ENCODE measurements at regions not wholly inside any gene's neighbourhood (a gene's known extent, or its start where the extent isn't known, plus 50 kb on each side); places are given as distances from the start of the nearest gene placed in this dataset.
"Not testable (repeated sequence)": the region's sequence is repeated elsewhere in the genome, so short reads cannot be mapped to it uniquely, and the experiment has no call there.

GRCh38 chr1:60848583-60849188 is 233.7 kb upstream of the NFIA start:
- DNase-seq, result peak; percentile 42

DNA sequence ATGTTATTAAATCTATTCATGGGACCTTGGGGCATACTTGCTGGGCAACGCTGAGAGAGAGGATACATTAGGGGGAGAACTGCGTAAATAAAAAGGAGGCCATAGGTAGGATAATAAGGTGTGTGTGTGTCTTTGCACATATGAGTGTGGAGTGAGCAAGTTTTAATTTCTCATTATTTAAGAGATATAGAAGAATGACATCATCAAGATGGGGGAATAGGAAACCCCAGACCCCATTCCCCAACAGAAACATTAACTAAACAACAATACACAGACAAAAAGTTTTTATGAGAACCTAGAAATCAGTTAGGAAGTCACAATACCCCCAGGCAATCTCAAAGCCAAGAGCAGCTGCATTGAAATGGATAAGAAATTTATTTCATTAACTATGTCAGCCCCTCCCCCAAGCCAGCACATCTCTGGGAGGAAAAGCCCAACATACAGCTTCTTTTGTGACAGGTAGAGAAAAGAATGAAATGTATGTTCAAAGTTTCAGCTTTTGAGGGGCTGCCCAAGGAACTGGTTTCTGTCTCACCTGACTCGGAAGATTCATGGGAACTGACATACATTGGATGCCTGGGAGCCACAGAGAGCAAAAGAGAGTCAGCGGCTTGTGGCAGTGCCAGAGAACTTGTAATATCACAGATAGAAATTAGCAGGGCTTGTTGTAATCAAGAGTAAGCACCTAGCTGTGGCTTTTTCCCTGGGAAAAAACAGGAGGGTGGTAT is 234.3 kb upstream of the NFIA start:
- DNase-seq, result no peak

DNA sequence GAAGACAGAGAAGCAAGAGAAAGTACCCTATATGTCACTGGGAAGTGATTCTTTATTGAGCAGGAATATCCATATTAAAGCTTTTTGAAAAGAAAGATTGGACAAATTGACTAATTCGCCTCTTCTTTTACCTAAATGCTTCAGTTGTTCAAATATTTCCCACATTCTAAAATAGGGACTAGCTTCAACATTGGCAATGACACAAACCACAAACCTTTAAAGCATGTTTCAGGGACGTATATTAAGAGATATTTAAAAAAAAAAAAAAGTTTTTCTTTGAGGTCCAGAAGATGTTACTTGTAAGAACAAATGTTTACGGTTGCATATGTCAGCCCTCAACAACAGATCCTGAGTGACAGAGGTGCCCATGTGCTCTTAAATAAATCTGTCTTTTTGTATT is 235.0 kb upstream of the NFIA start:
- peak; percentile 24 for DNase-seq

- not testable (repeated sequence) for DNase-seq
Measured at GRCh38 chr1:60845659-60846058, 236.7 kb upstream of the NFIA start.

- DNase-seq, result no peak
Measured at GRCh38 chr1:60842304-60842703, 240.1 kb upstream of the NFIA start.

DNA sequence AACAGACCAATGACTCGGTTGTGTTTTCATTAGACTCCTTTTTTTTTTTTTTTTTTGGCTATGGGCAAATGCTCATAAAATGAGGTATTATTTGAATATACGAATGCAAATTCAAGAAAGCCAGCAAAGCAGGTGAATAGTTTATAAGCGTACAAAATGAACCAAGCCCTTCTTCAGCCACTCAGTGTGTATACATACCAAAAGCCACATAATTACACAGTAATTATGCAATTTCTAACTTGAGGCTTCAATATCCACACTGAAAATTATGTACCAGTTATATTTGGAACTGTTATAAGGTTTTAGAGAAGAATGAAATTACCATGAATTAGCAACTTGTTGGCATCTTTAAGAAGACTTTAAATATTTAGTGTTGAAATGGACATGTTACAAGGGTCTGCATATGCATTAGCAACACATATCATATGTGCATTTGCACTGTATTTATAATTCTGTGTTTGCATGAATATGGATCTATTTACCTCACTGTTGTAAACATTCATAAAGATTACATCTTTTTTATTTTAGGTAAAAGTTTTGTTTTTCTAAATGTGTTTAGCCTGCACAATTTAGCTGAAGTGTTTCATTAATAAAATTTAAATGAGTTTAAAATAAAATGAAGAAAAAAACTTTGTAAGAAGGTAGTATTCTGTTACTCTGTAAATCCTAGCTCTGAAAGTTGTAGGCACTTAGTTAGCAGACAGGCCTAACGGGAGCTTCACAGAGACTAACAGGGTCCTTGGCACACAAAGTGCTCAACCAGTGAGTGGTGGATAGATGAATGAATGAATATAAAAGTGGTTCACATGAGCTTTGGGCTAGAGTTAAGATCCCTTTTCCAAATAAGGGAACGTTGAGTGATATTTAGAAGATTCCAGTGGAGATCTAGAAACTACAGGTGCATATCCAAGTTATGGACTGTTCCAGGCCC is 241.0 kb upstream of the NFIA start:
- no peak for DNase-seq

DNA sequence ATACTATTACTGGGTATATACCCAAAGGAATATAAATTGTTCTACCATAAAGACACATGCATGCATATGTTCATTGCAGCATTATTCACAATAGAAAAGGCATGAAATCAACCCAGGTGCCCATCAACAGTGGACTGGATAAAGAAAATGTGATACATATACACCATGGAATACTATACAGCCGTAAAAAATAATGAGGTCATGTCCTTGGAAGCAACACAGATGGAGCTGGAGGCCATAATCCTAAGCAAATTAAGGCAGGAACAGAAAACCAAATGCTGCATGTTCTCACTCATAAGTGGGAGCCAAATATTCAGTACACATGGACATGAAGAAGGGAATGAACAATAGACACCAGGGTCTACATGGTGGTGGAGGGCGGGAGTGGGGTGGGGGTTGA is 241.9 kb upstream of the NFIA start:
- DNase-seq, result not testable (repeated sequence)

DNA sequence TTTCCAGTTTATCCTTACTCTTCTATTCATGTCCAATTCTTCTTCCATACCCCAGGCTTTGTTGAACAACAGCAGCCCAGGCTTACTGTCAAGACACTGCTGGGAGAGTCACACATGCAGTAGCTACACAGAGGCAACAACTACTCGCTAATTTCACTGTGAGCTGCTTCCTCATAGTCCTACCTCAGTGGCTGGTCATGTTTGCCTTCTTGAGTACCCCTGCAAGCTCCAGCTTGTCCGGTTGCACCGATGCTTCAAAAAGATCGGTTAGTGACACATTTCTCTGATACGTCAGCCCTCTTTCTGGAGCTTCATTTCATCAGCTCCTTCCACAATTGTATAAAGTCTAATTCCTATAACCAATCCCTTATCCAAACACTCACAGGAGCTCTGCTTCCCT is 246.7 kb upstream of the NFIA start:
- DNase-seq, result no peak

GRCh38 chr1:60833173-60833572 is 249.2 kb upstream of the NFIA start:
- no peak for DNase-seq

DNA sequence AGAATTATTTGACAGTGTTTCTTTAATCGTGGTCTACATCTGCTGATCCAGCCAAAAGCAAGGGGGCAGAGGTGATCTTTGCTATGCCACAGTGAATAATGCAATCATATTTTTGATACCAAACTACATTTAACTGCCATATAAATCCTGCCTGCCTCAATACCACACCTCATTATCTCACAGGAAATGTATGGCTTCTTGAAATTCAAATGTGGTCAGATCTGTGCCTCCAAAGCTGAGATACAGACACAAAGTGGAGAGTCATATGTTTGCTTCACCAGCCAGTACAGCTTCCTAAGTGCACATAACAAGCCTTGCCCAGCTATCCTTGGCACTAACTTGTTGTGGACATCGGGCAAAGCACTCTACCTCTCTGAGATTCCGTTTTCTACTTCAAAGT is 250.0 kb upstream of the NFIA start:
- no peak for DNase-seq

DNA sequence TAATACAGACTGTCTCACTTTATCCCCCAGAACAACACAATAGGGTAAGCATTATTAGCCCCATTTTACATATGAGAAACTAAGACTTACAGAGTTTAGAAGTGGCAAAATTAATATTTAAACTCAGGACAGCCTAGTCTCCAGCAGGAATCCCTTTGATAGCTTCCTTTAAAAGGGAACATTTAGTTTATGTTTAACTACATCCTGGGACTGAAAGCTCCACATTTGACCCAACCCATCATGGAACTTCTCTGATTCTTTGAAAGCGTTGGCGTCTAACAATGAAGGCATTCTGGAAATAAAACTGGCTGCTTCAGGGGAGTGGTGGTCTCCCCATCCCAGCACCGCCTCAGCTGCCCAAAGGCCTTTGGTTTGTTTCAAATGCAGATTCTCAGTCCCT is 250.6 kb upstream of the NFIA start:
- DNase-seq, result no peak

GRCh38 chr1:60828944-60829343 is 253.4 kb upstream of the NFIA start:
- DNase-seq, result no peak

- DNase-seq, result no peak
Measured at GRCh38 chr1:60826320-60827094, 255.9 kb upstream of the NFIA start.

GRCh38 chr1:60825593-60825992 is 256.8 kb upstream of the NFIA start:
- DNase-seq, result no peak

GRCh38 chr1:60823151-60823550 is 259.2 kb upstream of the NFIA start:
- DNase-seq, result no peak

DNA sequence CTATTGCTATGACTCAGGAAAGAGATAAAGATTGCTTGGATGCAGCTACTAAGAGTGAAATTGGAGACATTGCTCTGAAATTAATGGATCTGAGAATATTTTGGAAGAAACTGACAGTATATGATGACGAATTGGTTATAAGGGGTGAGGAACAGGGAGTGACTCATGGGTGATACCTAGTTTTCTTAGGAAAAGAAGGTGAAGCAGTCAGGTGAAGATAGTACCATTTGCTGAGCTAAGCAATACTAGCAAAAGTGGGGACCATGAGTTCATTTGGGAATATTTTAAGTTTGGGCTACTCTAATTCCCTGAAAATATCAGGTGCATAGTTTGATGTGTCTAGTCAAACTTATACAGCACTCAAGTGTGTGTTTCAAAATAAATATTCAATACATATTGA is 260.1 kb upstream of the NFIA start:
- DNase-seq, result no peak

GRCh38 chr1:60821156-60821555 is 261.2 kb upstream of the NFIA start:
- DNase-seq, result no peak

DNA sequence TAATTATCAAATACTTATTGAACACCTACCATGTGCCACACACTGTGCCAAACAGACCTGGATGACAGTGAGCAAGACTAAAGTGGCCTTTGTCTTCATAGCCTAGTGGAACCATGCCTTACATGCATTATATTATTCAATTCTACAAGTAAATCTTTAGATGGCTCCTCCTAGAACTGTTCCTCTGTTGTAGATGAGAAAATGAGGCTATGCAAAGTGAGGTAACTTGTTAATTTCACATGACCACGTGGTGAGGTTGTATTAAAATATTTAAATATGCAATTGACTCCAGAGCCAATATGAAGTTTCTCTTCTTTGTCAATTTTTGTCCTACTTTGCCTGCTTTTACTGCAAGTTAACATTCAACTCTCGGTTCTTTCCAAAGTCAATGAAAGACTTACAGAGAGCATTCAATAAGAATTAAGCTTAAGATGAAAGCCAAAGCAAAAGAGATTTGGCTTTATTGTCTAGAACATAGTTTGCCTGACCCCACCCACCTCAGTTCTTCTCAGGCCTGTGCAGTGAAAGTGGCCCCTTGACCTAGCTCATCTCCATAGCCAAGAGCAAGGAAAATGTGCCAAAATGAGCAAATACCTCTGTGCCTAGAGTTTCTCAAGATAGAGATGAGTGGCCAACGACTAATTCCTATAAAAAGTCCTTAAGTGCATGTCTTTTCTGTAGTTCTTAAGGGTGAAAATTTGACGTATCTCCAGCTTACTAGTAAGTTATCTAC is 263.2 kb upstream of the NFIA start:
- DNase-seq, result no peak

DNA sequence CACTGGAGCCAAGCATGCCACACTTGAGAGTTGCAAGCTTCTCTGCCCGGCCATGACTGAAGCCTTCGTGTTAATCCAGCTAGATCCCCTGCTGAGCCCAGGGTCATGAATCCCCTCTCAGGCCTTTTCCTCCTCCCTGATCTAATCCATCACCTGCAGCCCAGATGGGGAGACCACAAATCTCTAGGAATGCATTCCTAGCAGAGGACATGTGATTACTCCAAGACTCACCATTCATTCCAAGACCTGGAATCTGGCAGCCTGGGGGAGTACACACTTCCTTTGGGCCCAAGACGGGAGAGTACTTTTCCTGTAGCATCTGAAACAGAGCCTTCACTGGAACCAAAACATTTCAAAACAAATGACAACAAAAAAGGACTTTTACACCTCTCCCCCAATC is 269.3 kb upstream of the NFIA start:
- peak; percentile 68 for DNase-seq

DNA sequence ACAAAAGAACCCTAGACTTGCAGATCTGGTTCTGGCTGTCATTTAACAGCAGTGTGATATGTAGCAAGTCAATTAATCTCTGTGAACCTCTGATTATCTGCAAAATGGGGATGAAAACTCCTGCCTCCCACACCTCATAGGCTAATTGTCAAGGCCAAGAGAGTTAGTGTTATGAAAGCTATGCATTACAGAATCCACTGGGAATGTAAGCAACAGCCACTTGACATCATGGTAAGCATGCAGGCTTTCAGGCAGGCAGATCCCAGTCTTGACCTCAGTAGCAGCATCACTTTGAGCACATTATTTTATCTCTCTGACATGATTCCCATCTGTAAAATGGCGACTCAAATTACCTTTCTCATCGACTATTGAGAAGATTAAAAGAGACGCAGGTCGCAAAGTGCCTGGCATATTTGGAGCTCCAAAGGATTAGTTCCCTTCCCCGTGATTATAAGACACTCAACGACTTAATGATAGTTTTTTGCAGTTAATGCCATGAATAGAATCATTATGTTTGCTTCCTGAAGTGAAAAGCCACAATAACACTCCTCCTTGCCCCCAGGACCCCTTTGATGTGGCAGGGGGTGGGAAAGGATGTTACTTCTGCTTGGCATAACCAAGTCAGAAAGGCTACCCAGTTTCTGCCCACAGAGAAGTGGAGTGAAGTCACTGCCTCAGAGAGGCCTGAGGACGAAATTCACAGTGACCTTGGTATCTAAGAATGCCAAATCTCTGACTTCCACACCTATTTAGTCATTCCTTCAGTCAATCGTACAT is 273.0 kb upstream of the NFIA start:
- DNase-seq, result peak; percentile 7

DNA sequence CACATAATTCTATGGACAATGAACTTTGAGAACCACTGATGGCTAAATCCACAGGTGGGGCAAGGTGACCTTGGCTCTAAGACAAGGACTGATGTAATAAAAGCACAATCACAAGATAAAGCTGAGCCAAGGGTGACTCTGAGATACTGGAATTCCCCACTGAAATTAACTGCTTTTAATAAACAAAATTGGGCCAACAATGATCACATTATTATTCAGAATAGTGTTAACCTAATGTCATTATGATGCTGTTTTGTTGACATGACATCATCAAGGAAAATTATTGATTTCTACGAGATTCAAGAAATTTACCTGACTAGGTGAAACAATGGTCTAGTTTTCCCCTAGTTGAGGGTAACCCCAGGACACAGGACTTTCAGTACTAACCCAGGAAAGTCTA is 273.7 kb upstream of the NFIA start:
- no peak for DNase-seq

- DNase-seq, result no peak
Measured at GRCh38 chr1:60802884-60803283, 279.5 kb upstream of the NFIA start.
